COR-L47 (cell line): ENCODE measurements at regions not wholly inside any gene's neighbourhood (a gene's known extent, or its start where the extent isn't known, plus 50 kb on each side); places are given as distances from the start of the nearest gene placed in this dataset.

Experiments used
- DNase-seq: peaks from one replicate; lab custom pipeline; 2025; lab: John Stamatoyannopoulos, UW

DNA sequence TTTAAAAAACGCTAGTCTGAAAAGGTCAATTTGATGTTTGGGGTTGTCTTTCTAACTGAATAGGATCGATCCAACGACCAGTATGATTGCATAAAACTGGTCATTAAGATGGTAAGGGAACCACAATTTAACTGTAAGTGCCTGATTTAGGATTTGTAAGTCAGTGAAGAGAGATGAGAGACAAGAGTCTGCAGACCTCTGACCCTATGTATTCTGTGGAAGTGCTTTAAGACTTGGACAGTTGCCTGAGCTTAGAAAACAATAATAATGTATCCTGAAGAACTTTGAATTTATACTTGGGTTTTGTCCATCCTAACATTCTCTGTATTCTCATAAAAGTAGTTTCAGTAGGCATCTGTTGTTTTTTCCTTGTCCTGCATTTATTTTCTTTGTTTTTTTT, 221.4 kb upstream of the SUCLG2 start:
- no peak for DNase-seq

- DNase-seq = no peak
These were observed 220.9 kb upstream of the SUCLG2 start for GRCh38 chr3:67875338-67875737.

GRCh38 chr3:67870477-67870876, 216.1 kb upstream of the SUCLG2 start:
- DNase-seq = no peak

DNA sequence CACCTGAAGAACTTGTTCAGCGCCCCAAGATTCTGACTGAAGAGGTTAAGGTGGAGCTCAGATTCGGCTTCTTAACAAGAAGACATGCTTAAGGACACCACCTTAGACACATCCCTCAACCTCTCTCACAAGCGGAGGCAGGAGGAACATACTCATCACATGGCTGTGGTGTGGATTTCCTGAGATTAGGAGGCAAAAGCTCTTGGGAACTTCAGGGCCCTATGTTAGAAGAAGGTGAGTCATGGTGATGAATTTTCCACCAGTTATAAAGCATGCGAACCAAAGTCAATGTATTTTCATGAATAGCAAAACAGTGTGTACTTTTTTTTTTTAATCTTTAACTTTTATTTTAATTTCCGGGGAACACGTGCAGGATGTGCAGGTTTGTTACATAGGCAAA, 212.2 kb upstream of the SUCLG2 start:
- no peak for DNase-seq

GRCh38 chr3:67864587-67865183, 210.3 kb upstream of the SUCLG2 start:
- no peak for DNase-seq

- DNase-seq = no peak
These were observed 209.5 kb upstream of the SUCLG2 start for GRCh38 chr3:67863869-67864268.

- DNase-seq = no peak
These were observed 206.0 kb upstream of the SUCLG2 start for GRCh38 chr3:67860429-67860828.

- DNase-seq = no peak
These were observed 204.1 kb upstream of the SUCLG2 start for GRCh38 chr3:67858492-67858891.

DNA sequence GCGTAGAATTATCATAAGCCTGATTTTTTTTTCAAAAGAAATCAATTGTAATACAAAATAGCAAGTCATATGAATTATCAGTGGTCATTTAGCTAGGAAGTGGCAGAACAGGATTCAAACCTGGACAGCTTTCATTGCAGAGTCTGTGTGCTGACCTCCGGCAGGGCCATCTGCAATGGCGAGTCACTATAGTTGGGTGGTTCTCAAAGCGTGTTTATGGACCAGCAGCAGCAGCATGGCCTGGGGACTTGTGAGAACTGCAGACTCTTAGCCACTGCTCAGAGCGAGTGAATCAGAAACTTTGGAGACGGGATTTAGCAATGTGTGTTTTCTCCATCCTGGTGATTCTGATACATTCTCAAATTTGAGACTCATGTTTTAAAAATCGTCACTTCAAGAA, 202.3 kb upstream of the SUCLG2 start:
- DNase-seq = no peak

DNA sequence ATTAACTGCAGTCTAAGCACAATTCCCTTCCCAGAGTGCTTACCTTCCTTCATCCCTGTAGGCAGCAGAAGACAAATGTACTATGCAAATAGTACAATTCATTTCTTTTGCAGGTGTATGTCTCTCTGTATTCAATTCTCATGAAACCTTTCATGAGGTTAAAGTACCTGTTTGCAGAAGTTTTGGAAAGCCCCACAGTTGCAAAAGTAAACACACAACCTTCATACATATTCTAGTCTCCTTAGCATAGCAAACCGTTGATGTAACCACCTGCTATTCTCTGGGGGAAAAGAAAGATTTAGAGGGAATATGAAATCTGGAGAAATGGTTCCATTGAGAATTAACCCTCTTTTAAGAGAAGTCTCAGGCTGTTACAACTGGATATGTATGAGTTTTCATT, 200.3 kb upstream of the SUCLG2 start:
- DNase-seq = no peak

DNA sequence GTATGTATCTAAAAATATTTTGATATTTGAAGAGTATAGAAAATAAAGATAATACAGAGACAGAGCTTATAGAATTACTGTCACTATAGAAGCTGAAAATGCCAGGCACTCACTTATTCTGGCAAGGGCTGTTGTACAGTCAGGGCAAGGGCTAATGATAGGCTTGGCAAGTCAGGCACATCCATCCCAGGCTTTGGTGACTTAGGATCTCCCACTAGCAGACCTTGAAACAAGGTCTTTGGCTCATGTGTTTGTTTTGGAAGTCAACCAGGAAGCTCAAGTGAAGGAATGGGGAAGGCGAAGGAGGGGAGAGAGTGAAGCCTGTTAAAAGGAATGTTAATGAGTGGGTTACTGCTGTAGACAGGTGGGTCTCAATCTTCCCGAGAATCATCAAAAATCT, 199.1 kb upstream of the SUCLG2 start:
- no peak for DNase-seq

DNA sequence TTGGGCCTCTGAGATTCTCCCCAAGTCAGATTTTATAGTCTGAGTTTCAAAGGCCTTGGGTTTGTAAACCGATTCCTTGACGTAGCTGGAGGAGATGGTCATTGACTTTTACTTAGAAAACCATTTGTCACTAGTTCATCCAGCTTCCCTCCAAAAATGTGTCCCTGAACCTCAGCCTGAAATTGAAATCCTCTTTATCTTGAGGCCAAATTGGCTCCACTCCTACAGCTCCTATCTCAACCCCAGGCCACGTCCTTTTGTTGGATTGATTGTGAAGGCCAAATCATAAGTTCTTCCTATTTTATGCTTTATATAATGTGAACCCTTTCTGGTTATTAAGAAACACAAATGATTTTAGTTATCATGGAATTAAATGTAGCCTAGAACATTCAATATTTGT, 193.9 kb upstream of the SUCLG2 start:
- no peak for DNase-seq

GRCh38 chr3:67846166-67846565, 191.8 kb upstream of the SUCLG2 start:
- DNase-seq = no peak

GRCh38 chr3:67832817-67833216, 178.4 kb upstream of the SUCLG2 start:
- DNase-seq = no peak

DNA sequence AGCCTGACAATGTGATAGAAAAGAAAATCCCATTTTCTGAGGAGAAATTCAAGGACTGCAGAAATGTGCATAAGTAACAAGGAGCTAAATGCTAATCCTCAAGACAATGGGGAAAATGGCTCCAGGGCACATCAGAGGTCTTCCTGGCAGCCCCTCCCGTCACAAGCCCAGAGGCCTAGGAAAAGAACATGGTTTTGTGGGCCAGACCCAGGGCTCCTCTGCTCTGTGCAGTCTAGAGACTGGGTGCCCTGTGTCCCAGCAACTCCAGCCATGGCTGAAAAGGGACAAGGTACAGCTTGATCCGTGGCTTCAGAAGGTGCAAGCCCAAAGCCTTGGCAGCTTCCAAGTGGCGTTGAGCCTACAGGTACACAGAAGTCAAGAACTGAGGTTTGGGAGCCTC, 176.8 kb upstream of the SUCLG2 start:
- no peak for DNase-seq

DNA sequence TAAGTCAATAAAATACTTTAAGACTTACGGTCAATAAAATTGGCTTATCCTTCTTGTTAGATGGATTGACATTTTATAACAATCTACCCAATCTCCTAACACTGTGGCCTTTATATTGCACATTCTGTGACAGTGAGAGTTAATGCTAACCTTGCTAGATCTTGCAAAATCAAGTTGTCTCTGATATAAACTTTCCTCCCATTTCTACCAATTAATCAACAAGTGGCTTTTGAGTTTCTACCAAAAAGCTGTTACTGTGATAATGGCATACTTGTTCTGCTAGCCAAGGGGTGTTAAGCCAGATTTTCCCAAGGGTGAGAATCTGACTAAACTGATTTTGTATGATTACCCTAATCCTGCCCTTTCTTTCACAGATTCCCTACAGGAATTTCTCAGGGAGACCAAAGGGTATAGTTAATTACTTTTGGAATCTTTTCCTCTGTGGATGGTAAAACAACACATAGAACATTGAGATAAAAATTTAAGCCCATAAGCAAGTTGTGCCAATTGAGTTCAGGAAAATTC, 174.1 kb upstream of the SUCLG2 start:
- no peak for DNase-seq

DNA sequence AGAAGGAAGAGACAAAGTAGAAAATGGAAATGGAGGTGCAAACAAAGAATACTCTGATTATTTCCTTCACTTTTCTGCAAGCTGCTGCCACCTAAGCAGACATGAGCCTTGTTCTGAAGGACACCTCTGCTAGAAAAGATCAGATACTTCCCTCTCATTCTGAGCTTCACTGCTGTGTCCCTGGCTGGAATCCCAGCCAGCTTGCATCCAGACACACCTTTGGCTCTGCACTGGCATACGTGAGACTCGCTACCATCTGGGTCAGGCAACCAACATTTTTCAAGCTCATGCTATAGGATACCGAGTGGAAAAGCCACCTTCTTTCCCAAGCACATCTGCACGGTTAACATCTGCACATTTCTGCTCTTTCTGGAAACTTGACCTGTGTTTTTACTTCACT, 166.7 kb upstream of the SUCLG2 start:
- no peak for DNase-seq

DNA sequence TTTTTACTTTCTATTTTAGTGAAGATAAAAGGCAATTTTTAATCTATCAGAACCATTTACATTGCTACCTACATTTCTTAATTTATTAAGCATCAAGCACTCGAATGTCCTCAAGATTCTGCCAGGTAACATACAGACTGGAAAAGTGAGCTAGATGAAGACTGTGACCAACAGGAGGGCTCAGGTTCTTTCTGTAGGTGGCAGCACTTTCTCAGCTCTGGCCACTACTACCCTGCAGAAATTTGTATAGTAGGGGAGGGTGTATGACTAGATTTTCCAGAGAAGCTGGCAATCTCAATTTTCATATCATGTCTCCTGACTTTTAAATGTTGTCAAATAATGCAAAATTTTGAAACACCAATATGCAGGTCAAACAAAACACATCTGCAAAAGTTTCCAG, 165.0 kb upstream of the SUCLG2 start:
- peak; percentile 7 for DNase-seq

- DNase-seq = peak; percentile 0
These were observed 155.0 kb upstream of the SUCLG2 start for GRCh38 chr3:67809370-67809935.

GRCh38 chr3:67808906-67809305, 154.5 kb upstream of the SUCLG2 start:
- DNase-seq = no peak

DNA sequence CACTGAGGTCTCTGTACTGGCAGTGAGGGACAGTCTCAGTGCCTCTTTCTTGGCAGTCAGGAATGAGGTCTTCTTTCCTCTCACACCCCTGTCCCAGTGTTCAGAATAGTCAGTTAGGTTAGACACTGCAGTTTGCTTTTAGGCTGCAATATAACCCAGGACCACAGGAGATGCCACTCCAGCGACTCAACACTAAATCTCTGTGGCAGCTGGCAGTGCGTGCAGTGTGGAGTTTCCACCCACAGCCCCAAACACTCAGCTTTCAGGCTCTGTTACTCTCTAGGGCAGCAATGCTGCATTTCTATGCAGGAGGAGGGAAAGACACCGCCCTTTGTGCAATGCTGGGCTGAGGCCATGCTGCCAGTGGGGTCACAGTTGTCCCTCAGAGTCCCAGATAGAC, 150.2 kb upstream of the SUCLG2 start:
- DNase-seq = no peak

DNA sequence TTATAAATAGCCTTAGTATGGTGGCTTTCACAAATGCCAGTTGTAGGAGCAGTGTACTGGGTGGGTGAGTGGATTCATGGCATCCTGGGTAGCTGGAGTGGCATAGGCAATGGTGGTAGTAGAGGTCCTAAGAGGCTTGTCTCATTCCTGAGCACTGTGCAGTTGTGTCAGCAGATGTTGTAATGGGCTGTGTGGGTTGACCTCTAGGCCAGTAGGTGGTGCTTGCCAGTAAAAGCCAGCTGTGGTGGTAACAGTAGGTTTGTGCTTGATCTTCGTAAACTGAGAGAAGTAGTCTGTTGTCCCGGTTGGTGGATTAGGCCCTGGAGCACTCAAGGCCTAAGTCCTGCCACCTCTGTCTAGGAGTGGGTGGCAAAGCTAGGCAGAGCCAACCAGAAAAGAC, 149.7 kb upstream of the SUCLG2 start:
- DNase-seq = no peak

DNA sequence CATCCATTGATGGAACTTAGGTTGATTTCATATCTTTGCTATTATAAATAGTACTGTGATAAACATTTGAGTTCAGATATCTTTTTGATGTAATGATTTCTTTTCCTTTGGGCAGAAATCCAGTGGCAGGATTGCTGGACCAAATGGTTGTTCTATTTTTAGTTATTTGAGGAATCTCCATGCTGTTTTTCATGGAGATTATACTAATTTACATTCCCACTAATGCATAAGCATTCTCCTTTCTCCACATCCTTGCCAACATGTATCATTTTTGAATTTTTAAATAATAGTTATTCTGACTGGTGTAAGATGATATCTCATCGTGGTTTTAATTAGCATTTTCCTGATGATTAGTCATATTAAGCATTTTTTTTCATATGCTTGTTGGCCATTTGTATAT, 144.0 kb upstream of the SUCLG2 start:
- no peak for DNase-seq

DNA sequence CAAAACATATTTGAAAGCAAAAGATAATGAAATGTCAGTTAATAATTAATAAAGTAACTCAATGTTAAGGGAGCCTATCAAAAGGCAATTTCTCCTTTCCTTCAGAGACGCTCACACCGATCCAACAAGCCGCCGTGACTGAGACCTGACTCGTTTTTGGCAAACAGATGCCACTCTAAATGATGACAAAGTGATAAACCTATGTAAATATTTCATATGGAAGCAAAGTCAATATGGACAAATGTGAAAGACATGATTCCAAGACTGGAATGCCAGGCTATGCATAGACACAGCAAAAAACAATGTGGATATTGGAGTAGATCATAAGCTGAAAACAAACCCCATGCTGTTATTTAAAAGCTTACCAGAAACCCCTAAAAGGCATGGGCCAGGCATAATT, 137.2 kb upstream of the SUCLG2 start:
- DNase-seq = no peak
